GM19023 (cell line): ENCODE measurements at regions not wholly inside any gene's neighbourhood (a gene's known extent, or its start where the extent isn't known, plus 50 kb on each side); places are given as distances from the start of the nearest gene placed in this dataset.
"Not testable (repeated sequence)": the region's sequence is repeated elsewhere in the genome, so short reads cannot be mapped to it uniquely, and the experiment has no call there.

Experiments
- ATAC-seq: cut with Tn5 transposase; IDR thresholded peaks from one replicate; pipeline ENCODE4 v1.9.1; 2021; ENCODE audit warnings: mild to moderate bottlenecking, moderate library complexity; ENCODE audit not compliant: unreplicated experiment

DNA sequence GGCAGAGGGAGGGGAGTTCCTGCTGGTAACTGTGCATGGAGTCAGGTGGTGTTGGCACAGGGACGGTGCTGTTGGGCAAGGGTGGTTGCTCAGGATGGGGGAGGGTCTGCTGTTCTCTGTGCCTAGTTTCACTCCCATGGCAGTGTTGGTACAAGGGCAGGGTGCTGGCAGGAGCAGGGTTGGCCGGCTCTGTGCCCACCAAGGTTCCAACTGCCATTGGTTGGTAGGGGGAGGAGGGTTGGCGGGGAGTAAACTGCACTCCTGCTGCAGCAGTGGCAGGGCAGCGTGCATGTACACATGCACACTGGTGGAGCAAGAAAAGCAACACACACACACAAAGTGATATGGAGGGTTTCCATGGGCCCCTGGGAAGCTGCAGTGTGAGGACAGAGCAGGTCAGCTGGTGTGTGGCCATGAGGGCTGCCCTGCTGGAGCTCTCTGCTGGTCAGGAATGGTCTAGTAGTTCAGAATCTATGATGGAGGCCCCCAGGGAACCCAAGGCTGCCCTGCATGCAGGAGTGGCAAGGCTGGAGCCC is 269.9 kb upstream of the MGAT4C start:
- no peak for ATAC-seq

DNA sequence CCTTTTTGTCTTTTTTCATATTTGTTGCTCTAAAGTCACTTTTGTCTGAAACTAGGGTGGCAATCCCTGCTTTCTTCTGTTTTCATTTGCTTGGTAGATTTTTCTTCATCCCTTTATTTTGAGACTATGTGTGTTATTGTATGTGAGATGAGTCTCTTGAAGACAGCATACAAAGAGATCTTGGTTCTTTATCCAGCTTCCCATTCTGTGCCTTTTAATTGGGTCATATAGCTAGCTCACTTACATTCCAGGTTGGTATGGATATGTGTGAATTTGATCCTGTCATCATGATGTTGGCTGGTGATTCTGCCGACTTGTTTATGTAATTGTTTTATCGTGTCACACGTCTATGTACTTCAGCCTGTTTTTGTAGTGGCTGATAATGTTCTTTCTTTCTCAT is 267.7 kb upstream of the MGAT4C start:
- no peak for ATAC-seq

DNA sequence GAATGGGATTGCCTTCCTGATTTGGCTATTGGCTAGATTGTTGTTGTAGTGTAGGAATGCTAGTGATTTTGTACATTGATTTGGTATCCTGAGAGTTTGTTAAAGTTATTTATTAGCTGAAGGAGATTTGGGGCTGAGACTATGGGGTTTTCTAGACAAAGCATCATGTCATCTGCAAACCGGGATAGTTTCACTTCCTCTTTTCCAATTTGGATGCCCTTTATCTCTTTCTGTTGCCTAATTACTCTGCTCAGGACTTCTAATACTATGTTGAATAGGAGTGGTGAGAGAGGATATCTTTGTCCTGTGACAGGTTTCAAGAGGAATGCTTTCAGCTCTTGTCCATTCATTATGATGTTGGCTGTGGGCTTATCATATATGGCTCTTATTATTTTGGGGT is 265.7 kb upstream of the MGAT4C start:
- no peak for ATAC-seq

DNA sequence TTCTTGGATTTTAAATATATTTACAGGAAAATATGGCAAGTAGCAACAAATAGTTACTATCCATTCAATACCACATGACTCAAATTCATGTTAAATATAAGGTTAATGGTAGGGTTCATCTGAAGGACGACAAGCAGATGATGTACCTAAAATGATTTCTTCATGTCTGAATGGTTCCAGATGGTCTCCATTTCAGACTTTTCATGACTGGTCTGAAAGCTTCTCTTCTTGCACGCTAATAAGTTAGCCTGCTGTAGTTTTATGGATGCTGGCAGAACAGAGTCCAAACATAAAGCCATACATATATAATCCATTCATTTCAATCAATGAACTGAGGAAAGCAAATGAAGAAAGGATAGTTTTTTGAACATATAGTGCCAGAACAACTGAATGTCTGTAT is 257.0 kb upstream of the MGAT4C start:
- ATAC-seq, result no peak

DNA sequence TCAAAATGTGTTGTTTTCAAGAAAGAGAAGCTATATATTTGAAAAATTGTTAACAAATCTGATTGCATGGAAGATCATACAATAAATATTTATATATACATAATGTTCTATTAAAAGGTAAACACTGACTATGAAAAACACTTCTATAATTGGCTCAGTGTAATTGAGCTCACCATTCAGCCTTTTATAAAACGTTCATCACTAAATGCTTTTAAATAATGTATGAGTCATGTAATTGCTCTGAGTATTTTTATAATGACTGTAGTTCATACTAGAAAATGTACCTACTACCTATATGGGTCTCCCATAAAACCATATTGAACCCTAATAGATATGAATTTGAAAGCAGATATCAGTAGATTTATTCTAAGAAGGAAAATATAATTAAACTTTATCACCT is 240.4 kb upstream of the MGAT4C start:
- no peak for ATAC-seq

DNA sequence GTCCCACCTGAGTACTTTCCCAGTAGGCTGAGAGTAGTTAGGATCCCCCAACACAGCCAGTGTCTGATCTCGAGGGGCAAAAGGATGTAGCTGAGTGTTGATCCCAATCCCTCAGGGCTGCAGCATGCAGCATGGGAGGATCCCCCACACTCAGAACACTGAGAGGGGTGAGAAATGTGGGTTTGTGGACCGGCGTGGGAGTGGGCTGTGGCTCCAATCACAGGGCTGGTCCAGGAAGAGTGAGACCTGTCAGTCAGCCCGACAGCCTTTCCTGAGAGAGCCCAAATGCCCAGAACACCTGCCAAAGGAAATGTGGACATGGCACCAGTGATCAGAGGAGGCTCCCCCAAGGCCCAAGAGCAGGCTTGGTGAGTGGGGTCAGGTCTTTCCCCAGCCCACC is 228.3 kb upstream of the MGAT4C start:
- no peak for ATAC-seq

DNA sequence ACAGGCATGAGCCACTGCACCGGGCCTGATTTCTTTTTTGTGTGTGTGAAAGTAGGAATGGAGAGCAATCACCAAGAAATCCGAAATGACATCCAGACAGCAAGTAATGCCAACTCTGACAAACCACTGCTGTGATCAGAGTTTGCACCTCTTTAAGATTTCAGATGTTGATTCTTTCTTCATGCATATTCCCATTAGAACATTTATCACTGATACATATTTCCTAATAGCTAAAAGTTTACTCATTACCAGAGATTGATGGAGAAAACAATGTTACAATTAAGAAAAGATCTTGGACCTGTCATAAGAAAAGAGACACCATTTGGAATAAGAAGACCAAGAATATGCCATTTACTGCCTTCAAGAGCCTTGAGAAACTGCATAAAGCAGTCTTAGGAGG is 217.0 kb upstream of the MGAT4C start:
- no peak for ATAC-seq

DNA sequence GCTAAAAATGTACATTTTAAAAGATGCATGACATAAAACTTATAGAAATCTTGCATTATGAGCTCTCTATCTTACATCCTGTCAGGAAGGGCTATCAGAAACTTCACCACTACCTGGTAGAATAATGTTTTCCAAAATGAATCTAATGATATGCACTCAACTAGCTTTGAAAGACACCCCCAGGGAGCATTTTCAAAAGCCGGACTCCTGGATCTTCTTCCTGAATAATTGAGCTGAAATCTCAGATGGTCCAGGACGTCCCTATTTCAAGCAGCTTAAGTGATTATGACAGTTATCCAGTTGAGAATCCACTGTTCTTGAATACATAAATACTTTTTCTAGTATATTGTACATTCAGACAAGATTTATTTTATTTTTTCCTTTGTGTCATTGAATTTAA is 200.6 kb upstream of the MGAT4C start:
- no peak for ATAC-seq

DNA sequence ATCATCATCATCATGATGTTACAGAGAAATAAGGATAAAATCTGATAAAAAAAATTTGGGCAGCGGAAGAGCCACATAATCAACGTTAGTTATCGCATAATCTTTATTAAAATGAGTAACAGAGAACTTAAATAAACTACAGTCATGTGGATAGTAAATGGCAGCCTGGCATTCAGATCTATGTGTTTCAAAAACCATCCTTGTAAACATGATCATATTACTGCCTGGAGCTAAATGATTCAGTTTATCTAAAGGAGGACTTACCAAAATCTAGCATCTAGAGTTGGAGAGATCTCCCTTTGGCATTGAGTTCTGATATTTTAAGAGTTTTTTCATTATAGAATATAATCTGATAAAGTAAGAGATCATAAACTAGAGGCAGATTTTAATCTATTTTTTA is 200.1 kb upstream of the MGAT4C start:
- ATAC-seq, result no peak

DNA sequence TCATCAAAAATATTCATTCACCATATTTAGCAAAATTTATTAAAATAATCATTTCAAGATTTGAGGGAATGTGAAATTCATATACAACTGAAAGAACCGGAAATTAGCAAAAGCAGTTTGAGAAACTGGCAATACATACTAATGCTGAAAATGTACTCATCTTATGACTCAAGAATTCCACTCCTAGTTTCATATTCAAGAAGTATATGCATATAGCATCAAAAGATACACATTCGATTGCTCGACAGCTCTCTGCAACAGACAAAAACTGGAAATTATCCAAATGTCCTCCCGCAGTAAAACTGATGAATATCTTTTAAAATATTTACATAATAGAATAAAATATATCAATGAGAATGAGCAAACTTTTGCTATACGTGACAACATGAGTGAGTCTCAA is 189.2 kb upstream of the MGAT4C start:
- ATAC-seq, result no peak

DNA sequence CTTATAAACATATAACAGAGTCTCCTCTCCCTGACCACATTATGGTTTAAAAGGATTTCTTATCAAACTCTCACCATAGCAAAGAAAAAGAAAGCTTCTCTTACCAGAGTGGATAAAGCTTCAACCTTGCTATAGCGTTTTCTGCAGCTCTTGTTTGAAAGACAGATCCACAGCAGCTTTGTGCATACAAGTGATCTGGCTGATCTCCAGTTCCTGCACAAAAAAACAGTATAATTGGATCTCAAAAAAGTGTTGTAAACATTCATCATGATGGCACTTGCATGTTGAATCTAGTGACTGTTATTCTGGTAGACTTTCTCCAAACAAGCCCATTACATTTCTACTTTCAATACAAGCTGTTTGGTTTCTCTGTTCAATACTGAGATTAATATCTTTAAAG is 178.9 kb upstream of the MGAT4C start:
- ATAC-seq, result no peak

DNA sequence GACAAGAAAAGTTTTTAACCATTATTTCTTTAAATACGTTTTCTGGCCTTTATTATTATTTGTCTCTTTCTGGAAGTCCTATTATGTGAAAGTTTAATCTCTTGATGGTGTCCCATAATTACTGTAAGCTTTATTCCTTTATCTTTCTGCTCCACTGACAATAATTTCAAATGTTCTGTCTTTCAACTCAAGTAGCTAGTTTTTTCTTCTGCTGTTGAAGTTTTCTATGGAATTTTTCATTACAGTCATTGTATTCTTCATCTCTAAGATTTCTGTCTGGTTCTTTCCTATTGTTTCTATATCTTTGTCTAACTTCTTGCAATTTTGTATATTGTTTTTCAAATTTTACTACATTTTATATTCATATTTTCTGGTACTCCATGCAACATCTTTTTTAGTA is 173.6 kb upstream of the MGAT4C start:
- ATAC-seq, result no peak

DNA sequence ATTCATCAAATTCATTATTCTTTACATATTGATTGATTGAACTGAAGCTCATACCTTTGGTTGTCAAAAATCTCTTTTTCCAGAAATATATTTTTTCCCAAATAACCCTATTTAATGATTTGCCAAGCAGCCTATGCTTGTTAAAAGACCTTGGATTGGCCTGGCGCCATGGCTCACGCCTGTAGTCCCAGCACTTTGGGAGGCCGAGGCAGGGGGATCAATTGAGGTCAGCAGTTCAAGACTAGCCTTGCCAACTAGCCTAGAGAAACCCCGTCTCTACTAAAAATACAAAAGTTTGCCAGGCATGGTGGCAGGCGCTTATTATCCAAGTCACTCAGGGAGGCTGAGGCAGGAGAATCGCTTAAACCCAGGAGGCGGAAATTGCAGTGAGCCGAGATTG is 165.1 kb upstream of the MGAT4C start:
- ATAC-seq, result no peak

DNA sequence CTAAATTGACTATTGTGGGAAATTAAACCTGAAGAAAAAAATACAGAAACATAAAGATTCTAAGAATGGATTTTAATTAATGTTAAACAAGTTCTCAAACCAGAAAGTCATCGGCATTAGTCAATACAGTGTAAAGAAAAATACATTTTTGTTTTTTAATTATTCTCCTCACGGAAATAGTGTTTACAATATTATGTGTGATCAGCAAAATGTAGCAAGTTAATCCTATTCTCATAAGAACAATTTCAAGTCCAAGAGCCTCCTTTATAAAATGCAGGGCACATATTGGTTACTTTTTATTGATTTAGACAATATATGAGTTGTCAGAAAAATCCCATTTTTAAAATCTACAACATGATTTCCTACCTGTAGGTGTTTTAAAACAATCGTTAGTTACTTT is 158.0 kb upstream of the MGAT4C start:
- ATAC-seq, result no peak

DNA sequence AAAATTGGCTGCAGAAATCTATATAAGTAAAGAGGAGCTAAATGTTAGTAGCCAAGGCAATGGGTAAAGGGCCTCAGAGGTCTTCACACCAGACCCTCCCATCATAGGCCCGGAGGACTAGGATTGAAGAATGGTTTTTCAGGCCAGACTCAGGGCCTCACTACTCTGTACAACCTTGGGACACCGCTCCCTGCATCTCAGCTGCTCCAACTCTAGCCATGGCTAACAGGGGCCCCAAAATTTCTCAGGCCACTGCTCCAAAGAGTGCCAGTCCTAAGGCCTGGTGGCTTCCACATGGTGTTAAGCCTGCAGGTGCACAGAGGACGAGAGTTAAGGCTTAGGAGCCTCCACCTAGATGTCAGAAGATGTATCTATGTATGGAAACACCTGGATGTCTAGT is 155.5 kb upstream of the MGAT4C start:
- ATAC-seq, result no peak

DNA sequence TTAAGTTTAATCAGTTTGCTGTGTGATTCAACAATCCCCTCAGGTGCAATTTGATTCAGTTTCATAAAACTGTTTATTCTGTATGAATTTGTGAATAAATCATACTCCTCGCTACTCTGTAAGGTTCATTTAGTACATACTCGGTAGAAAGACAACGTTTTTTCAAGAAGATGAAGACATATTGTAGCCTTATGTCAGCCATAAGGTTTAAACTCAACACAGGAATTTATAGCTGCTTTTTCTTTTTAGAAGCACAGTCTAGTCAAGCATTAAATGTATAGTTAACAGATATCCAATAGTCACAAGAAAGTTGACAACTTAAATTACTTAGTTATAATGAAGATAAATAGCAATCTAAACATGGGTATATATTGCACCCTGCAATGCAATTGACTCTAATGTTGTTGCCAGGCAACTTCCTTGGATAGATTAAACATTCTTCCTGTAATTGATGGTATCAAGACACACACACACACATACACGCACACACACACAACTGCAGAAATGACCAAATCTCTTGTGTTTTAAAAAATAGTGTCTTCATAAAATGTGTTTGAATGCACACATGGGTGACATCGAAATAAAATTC is 151.5 kb upstream of the MGAT4C start:
- ATAC-seq, result no peak

DNA sequence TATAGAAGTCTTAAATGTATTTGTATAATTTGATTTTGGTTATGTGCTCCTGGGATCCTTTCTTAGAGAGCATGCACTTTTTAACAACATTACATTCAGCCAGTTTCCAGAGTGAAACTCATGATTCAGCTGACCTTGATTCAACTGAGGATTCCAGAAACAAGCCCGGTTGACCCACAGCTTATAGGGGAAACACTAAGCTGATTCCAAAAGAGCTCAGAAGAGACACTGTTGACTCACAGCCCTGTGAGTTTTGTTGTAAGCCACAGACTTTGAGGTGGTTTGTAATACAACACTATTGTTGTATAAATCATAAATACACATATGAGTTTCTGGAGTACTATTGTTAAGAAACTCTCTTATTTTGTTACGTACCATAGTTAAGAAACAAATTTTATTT is 133.8 kb upstream of the MGAT4C start:
- no peak for ATAC-seq

DNA sequence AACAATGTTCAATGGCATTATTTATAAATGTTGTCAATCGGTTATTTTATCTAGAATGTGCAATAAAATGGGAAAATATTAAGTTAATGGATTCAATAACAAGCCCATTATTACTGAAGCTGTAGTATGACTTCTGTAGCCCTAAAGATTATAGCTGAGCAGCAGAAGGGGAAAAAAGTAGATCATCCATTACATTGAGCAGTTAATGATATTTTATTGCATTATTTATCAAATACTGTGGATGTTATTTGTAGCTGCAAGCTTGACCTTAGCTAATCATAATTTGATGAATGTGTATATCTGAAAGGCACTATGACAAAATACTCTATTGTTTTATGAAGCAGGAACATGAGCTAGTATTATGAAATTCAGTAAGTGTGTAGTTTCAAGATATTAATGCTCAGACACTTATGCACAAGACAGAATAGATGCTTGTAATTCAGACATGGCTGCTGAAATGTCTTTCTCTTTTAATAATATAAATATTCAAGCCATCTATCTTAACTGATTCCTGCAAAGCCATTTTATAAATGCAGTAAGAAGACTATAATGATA is 131.5 kb upstream of the MGAT4C start:
- ATAC-seq, result no peak

DNA sequence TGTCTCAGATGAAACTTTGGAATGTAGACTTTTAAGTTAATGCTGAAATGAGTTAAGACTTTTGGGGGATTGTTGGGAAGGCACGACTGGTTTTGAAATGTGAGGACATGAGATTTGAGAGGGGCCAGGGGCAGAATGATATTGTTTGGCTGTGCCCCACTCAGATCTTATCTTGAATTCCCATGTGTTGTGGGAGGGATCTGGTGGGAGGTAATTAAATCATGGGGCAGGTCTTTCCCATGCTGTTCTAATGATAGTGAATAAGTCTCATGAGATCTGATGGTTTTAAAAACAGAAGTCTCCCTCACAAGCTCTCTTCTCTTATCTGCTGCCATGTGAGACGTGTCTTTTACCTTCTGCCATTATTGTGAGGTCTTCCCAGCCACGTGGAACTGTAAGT is 127.6 kb upstream of the MGAT4C start:
- ATAC-seq, result not testable (repeated sequence)

DNA sequence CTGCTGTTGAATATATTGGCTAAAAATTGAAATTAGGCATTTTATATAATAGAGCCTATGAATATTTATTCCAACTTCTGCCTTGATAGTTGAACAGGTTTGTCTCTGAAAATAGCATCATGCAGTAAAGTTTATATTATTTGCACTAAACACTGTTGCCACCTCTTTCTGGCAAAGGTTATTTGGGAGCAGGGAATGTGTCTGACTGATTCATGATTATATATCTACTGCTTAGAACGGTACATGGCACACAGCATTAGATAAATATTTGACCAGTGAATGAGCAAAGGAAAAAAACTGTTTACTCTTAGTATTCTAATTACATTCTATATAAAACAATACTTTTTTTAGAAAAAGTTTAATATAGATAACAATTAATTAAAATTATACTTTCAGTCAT is 123.1 kb upstream of the MGAT4C start:
- no peak for ATAC-seq

DNA sequence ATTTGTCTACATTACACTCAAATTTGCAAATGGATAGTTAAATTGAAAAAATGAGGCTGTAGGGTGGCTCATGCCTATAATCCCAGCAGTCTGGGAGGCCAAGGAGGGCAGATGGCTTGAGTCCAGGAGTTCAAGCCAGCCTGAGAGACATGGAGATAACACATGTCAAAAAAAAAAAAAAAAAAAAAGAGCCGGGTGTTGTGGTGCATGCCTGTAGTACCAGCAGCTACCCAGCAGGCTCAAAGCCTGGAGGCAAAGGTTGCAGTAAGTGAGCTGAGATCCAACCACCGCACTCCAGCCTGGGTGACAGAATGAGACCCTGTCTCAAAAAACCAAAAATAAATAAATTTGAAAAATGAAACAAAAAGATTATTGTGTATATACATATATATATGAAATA is 119.9 kb upstream of the MGAT4C start:
- ATAC-seq, result no peak

DNA sequence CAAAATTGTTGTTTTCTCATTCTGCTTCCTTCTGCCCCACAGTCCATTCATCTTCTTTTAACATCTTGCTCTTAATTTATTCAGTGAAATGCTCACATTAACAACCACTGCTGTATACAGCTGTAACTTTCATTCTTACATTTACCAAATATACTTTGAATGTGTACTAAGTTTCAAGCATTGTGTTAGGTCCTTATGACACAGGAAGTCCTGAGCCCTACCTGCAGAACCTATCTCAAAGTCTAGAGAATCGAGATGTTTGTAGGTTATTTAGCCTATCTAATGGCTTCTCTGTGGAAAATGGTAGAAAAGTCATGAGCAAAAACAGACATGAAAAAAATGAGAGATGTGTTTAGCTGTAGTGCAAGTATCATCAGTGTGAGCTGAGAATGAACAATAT is 117.6 kb upstream of the MGAT4C start:
- ATAC-seq, result no peak

DNA sequence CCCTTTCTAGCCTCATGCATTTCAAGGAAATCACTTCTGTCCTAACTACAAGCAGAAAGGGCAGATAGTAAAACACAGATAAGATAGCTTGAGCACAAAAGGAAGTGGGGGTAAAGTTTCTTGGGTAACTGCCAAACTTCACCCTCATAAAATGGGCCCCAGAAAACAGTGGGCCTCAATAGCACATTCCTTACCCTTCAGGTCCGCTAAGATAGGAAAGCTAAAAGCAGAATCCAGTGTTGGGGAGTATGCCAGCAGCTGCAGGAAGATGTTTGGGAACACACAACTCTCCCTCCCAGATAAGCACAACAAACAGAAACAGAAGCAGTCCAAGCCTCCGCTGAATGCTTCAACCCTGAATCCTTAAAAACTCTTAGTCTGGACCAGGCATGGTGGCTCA is 110.9 kb upstream of the MGAT4C start:
- no peak for ATAC-seq
